NCI-H526 treated with DMSO at 0.1 percent for 48 hours (cell line): ENCODE measurements at regions not wholly inside any gene's neighbourhood (a gene's known extent, or its start where the extent isn't known, plus 50 kb on each side); places are given as distances from the start of the nearest gene placed in this dataset.

Source experiments
- DNase-seq: peaks from one replicate; lab custom pipeline; 2025; lab: John Stamatoyannopoulos, UW

- DNase-seq: no peak
Measured at GRCh38 chr7:155993420-155994278, 181.4 kb upstream of the SHH start.

DNA sequence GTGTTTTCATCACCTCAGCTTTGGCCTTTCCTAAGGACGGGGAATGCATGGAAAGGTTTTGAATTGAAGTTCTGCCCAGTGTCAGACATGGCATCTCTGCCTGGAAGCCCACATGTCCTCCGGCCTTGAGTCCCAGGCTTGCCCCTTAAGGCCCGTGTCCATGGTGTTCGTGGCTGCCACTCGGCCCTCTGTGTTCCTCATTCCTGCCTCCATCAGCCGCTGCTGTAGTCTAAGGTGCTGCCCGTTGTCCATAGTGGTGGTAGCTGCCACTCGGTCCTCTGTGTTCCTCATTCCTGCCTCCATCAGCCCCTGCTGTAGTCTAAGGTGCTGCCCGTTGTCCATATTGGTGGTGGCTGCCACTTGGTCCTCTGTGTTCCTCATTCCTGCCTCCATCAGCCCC lies 180.7 kb upstream of the SHH start:
- DNase-seq: no peak

DNA sequence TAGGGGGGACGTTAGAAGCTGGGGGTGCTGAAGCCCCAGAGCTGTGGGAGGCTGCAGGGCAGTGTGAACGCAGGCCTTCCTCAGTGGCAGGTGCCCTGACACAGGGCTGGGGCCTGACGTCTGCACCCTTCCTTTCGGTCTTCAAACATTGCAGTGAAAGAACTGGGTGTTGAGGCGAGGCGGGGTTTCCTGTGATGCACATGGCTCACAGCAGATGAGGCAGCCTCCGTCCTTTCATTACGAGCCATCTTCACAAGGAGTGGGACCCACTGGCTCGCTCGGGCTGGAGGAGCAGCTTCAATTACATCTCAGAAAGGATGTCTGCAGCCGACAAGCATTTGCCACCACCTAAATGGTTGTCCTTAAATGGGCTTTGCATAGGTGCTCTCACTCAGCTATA lies 180.3 kb upstream of the SHH start:
- no peak for DNase-seq

- DNase-seq: no peak
Measured at GRCh38 chr7:155992107-155992506, 179.8 kb upstream of the SHH start.

DNA sequence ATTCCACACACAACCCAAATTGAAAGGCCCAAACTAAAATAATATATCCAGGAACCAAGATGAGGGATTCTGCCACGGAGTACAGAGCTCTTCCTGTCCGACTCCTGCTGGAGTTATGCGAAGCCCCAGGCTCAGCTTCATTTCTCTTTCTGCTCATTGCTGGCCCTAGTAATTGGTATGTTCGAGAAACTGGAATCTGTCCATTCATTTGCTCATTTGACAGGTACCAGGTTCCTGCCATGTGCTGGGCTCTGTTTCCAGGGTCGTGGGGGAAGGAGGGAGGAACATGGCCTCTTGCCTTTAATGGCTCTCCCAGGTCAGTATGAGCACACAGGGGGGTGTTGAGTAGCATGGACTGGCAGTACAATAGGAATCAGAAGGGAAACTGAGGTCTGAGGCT lies 179.2 kb upstream of the SHH start:
- no peak for DNase-seq

GRCh38 chr7:155988416-155988815 lies 176.2 kb upstream of the SHH start:
- no peak for DNase-seq

GRCh38 chr7:155987681-155988235 lies 175.5 kb upstream of the SHH start:
- no peak for DNase-seq

DNA sequence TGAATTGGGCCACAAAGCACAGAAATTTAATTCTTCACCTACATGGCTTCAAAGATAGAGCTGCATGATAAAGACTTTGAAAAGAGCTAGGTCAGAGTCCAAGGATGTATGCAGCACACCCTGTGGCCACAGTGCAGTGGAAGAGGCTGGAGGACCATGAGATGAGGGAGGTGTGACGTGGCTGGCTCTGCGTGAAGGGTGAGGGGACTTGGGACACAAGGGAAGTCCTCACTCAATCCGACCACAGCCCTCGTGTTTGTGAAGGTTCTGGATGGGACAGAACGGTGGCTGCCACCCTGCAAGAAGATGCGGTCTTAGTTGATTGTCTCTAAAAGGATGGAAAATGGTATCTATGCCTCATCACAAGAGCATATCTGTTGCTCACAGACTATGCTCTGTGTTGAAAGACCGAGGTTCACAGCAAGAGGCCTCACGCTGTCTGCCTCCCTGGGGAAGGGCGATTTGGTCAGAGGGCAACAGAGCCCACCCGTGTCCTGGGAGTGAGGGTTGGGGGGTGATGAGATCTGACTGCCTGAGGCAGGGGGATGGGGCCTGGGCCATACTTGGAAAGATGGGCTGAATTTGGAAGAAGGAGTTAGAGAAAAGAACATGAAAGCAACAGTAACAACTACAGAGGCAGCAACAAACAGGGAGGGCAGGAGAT lies 174.4 kb upstream of the SHH start:
- DNase-seq: no peak

DNA sequence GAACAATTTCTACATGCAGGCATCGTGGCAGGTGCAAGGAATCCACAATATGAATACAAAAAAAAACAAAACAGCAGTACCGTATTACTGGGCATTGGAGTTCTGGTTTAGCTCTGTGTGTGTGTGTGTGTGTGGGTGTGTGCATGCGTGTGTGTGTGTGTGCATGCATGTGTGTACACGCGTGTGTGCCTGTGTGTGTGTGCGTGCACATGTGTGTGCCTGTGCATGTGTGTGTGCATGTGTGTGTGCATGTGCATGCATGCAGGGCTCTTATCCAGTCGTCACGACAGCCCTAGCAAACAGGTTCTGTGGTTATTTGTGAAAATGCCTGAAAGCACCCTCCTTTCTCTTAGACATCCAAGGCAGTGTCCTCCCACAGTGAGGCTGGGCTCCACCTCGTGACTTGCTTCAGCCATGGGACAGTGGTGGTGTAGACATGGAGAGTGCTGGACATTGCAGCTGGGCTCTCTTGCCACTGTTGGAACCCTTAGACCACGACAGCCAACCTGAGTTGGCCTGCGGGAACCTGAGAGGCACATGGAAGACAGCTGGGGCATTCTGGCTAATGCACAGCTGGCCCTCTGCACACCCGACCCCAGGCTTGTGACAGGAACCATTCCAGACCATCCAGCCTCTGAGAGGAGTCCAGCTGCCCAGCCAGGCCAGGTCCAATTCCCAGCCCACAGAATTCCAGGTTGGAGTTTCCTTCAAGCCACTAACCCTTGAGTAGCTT lies 173.4 kb upstream of the SHH start:
- DNase-seq: no peak

- no peak for DNase-seq
Measured at GRCh38 chr7:155984609-155985405, 172.5 kb upstream of the SHH start.

DNA sequence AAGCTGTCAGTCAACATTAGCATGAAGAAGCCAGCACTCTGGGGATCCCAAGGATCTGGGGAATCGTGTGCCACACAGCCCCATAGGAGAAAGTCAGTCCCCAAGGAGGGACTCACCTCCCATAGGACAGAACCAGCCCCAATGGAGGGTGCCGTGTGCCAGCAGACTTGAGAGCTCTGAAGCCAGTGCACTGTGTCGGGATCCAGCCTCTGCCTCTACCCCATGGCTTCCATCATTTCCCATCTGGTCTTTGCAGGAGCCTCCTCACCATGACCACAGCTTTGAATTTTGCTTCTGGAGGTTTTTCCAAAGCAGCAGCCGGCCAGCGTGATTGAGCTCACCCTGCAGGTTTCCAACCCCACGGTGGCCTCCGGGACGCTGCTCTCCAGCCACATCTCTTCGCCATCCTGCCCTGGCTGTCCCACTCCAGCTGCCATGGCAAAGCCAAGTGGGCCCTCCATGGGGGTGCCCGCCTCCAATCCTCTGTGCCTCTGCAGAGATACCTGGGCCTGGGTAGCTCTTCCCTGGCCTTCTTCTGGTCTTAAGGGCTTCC lies 171.8 kb upstream of the SHH start:
- DNase-seq: no peak

DNA sequence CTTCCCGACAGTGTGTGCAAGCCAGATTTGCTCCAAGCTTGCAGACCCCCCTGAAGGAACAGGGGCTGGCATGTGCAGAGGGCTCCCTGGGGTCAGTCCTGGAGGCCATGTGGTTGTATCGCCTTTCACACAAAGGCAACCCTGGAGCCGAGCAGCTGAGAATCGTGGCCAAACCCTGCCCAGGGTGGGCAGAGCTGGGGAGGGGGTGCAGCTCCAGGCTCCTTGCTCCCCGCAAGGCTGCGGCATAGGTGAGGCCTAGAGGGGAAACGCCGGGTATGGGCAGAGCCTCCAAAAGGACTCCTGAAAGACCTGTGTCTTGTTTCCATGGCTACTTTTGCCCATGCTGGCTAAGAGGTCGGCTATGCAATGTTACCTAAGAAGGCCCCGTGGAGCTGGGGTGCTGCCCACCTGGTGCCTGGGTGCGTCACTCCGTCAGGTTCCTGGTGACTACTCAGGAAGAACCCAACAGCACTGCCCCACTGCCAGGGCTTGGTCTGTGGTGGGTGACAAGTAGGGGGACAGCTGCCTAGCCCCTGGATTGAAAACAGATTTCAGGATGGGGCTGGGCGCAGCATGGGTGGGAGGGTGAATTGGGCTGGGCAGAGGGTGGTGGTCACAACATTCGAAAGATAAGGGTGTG lies 171.0 kb upstream of the SHH start:
- no peak for DNase-seq

DNA sequence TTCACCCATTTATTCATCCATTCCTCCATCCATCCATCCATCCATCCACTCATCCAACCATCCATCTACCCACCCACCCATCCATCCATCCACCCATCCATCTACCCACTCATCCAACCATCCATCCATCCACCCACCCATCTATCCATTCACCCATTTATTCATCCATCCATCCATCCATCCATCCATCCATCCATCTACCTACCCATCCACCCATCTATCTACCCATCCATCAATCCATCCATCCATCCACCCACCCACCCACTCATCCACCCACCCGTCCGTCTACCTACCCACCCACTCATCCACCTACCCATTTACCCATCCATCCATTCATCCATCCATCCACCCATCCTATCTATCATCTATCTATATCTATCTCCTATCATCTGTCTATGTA lies 169.4 kb upstream of the SHH start:
- no peak for DNase-seq

- no peak for DNase-seq
Measured at GRCh38 chr7:155980841-155981240, 168.6 kb upstream of the SHH start.

- DNase-seq: no peak
Measured at GRCh38 chr7:155979994-155980393, 167.7 kb upstream of the SHH start.

- no peak for DNase-seq
Measured at GRCh38 chr7:155979566-155979965, 167.3 kb upstream of the SHH start.

- DNase-seq: no peak
Measured at GRCh38 chr7:155975490-155975889, 163.2 kb upstream of the SHH start.

- DNase-seq: no peak
Measured at GRCh38 chr7:155974186-155974897, 162.1 kb upstream of the SHH start.

DNA sequence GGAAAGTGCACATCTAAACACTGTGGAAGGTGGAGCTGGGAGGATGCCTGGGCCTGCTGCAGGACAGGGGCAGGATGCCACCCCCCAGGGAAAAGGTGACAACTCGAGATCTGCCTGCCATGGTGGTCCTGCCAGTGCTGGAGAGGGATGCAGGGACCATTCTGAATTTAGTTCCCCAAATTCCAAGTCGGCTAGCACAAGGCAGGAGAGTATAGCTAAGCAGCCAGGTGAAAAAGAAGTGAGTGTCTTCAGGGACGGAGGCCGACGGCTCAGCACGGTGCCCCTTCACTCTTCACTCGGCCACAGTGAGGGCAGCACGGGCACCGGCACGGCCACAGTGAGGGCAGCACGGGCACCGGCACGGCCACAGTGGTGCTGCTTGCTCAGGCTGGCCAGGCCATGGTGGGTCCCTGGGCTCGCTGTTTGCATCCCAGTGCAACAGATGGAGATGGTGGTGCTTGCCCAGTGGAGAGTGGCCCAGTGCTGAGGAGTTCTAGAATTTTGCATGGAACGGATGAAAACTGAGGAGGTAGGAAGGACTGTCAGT lies 161.3 kb upstream of the SHH start:
- DNase-seq: no peak
